ENCODE measurements at regions not wholly inside any gene's neighbourhood (a gene's known extent, or its start where the extent isn't known, plus 50 kb on each side); places are given as distances from the start of the nearest gene placed in this dataset.

GRCh38 chr2:23291239-23291638 lies 93.7 kb upstream of the KLHL29 start:
- DNase-seq (ENCODE audit: low read depth), result no peak

- DNase-seq (ENCODE audit: low read depth), result no peak
Measured at GRCh38 chr2:23292024-23292423, 93.0 kb upstream of the KLHL29 start.

GRCh38 chr2:23293063-23293462 lies 91.9 kb upstream of the KLHL29 start:
- no peak for DNase-seq (ENCODE audit: low read depth)

GRCh38 chr2:23293731-23294130 lies 91.2 kb upstream of the KLHL29 start:
- DNase-seq (ENCODE audit: low read depth), result no peak

- no peak for DNase-seq (ENCODE audit: low read depth)
Measured at GRCh38 chr2:23294238-23294637, 90.7 kb upstream of the KLHL29 start.

GRCh38 chr2:23296691-23297090 lies 88.3 kb upstream of the KLHL29 start:
- DNase-seq (ENCODE audit: low read depth), result no peak

- no peak for DNase-seq (ENCODE audit: low read depth)
Measured at GRCh38 chr2:23297112-23297511, 87.9 kb upstream of the KLHL29 start.

- DNase-seq (ENCODE audit: low read depth), result no peak
Measured at GRCh38 chr2:23298551-23298950, 86.4 kb upstream of the KLHL29 start.

- DNase-seq (ENCODE audit: low read depth), result no peak
Measured at GRCh38 chr2:23299476-23300195, 85.3 kb upstream of the KLHL29 start.

GRCh38 chr2:23301136-23301535 lies 83.8 kb upstream of the KLHL29 start:
- DNase-seq (ENCODE audit: low read depth), result no peak

GRCh38 chr2:23302591-23302990 lies 82.4 kb upstream of the KLHL29 start:
- DNase-seq (ENCODE audit: low read depth), result no peak

- no peak for DNase-seq (ENCODE audit: low read depth)
Measured at GRCh38 chr2:23306401-23306800, 78.6 kb upstream of the KLHL29 start.

- DNase-seq (ENCODE audit: low read depth), result no peak
Measured at GRCh38 chr2:23311186-23311585, 73.8 kb upstream of the KLHL29 start.

- DNase-seq (ENCODE audit: low read depth), result no peak
Measured at GRCh38 chr2:23312996-23313606, 71.9 kb upstream of the KLHL29 start.

GRCh38 chr2:23314687-23315086 lies 70.3 kb upstream of the KLHL29 start:
- DNase-seq (ENCODE audit: low read depth), result no peak

GRCh38 chr2:23320058-23320457 lies 64.9 kb upstream of the KLHL29 start:
- no peak for DNase-seq (ENCODE audit: low read depth)

- no peak for DNase-seq (ENCODE audit: low read depth)
Measured at GRCh38 chr2:23321751-23322150, 63.2 kb upstream of the KLHL29 start.

GRCh38 chr2:23322567-23323197 lies 62.3 kb upstream of the KLHL29 start:
- DNase-seq (ENCODE audit: low read depth), result no peak

- no peak for DNase-seq (ENCODE audit: low read depth)
Measured at GRCh38 chr2:23323198-23323916, 61.6 kb upstream of the KLHL29 start.

GRCh38 chr2:23323917-23324680 lies 60.9 kb upstream of the KLHL29 start:
- no peak for DNase-seq (ENCODE audit: low read depth)

- DNase-seq (ENCODE audit: low read depth), result no peak
Measured at GRCh38 chr2:23326330-23326729, 58.6 kb upstream of the KLHL29 start.

- no peak for DNase-seq (ENCODE audit: low read depth)
Measured at GRCh38 chr2:23327416-23327815, 57.6 kb upstream of the KLHL29 start.

All from stimulated activated CD8-positive, alpha-beta memory T cell treated with anti-CD3 and anti-CD28 coated beads, Interleukin-15, amount 100 ng/mL, for 24 hours (primary cell).